Stimulated activated CD4-positive, alpha-beta T cell treated with anti-CD3 and anti-CD28 coated beads, Interleukin-4, amount 100 ng/mL, for 24 hours (primary cell): ENCODE measurements at regions not wholly inside any gene's neighbourhood (a gene's known extent, or its start where the extent isn't known, plus 50 kb on each side); places are given as distances from the start of the nearest gene placed in this dataset.
"Not testable (repeated sequence)": the region's sequence is repeated elsewhere in the genome, so short reads cannot be mapped to it uniquely, and the experiment has no call there.

Source experiments
- DNase-seq: peaks from one replicate; pipeline ENCODE4 v3.0.0-alpha.2; 2020

DNA sequence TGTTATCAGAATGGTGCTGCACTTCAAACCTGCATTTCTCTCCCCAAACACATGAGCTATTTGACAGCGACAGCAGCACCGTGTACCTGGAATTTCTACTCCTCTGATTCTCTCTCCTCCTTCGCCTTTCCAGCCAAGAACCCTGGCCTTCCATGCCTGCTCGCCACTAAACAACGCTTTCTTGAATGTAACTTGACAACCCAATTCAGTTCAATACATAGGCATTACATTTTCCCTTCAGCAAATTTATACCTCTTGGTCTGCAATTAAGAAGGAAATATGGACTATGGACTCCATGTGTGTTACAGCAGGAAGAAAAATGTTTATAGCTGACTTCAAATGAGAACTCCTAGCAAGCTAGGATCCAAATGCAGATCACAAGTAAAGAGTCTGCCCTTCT, 162.6 kb upstream of the AUTS2 start:
- no peak for DNase-seq

GRCh38 chr7:69436946-69437345, 161.3 kb upstream of the AUTS2 start:
- no peak for DNase-seq

- no peak for DNase-seq
Measured at GRCh38 chr7:69438584-69439412, 159.5 kb upstream of the AUTS2 start.

DNA sequence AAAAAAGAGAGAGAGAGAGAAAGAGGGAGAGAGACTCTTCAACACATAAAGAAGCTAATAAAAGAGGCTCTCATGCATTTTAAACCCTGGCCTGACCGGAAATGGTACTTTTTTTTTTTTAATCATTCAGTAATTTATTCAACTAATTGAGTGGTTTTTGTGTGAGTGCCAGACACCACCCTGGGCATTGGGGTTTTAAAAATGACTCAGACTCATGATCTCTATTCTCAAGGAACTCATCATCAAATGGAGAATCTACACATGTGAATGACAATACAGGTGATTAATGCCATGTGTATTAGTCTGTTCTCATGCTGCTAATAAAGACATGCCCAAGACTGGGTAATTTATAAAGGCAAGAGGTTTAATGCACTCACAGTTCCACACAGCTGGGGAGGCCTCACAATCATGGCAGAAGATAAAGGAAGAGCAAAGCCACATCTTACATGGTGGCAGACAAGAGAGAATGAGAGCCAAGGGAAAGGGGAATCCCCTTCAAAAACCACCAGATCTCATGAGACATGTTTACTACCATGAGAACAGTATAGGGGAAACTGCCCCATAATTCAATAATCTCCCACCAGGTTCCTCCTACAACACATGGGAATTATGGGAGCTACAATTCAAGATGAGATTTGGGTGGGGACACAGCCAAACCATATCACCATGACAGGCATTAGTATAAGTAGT, 158.5 kb upstream of the AUTS2 start:
- no peak for DNase-seq

DNA sequence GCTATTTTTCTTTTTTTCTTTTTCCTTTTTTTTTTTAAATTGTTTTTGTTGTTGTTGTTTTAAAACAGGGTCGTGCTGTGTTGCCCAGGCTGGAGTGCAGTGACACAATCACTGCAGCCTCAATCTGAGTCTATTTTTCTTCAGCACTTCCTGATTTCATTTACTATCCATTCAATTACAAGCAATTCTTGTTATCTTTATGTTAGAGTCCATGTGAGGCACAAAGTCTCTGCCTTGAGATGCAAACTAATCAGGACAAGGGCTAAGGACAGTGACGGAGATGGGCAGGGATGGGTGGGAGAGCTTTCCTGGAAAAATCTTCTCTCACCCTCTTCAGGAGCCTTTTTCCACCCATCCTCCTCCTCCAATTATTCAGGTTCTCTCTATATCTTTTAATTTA, 157.3 kb upstream of the AUTS2 start:
- DNase-seq, result no peak

GRCh38 chr7:69443136-69443535, 155.1 kb upstream of the AUTS2 start:
- no peak for DNase-seq

DNA sequence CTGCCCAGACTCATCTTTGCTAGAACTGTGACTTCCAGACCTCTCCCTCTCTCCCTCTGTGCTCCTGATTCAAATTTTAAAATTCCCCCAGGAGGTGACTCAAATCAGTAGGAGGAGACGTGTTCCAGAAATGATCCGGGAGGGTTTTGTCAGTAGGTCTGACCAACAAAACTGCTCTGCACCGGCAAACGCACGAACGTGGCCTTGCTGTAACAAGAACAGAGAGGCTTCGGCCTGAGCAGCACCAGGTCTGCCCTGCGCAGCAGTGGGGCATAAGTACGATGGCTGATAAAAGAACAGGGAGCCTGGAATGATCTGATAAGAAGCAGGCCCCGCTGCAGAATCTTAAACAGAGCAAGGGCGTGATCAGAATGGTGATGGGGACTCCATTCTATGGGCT, 152.7 kb upstream of the AUTS2 start:
- no peak for DNase-seq

DNA sequence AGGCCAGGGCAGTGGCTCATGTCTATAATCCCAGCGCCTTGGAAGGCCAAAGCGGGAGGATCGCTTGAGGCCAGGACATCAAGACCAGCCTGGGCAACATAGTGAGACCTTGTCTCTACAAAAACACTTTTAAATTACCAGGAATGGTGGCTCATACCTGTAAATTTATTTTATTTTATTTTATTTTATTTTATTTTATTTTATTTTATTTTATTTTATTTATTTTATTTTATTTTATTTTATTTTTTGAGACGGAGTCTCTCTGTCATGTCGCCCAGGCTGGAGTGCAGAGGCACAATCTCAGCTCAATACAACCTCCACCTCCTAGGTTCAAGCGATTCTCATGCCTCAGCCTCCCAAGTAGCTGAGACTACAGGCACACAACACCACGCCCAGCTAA, 152.1 kb upstream of the AUTS2 start:
- not testable (repeated sequence) for DNase-seq

GRCh38 chr7:69448071-69448470, 150.2 kb upstream of the AUTS2 start:
- no peak for DNase-seq

DNA sequence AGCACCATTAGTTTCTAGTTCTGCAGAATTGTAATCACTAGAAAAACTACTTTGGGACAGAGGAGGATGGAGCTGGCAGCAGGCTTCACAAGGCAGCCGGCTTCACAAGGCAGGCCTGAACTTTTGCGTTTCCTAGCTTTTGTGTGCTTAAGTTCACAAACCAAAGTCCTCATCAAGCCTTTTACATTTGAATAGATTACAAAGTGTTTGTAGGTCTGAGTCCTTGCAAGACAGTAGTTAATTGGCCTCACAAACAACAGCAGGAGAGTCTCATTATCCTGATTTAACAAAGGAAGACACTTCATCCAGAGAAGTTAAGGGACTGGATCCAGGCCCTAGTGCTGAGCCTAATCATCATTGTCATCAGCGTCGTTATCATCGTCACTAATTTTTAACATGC, 147.8 kb upstream of the AUTS2 start:
- no peak for DNase-seq

DNA sequence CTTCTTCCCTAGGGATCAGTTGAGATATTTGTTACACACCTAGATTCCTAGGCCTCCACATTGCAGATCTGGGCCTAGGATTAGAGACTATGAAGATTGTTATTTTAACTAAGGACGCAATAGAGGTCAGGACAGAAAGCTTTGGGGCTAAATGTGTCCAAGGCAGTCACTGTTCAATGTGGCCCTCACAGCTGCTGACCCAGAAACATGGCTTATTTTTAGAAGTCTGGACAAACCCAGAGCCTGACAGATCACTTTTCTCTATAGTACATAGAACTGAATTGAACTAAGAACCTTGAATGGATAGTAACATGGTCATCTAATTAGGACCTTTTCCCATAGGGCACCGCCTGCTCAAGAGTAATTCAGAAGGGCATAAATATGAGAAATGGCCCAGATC, 146.6 kb upstream of the AUTS2 start:
- no peak for DNase-seq

GRCh38 chr7:69452797-69453196, 145.5 kb upstream of the AUTS2 start:
- DNase-seq, result no peak

DNA sequence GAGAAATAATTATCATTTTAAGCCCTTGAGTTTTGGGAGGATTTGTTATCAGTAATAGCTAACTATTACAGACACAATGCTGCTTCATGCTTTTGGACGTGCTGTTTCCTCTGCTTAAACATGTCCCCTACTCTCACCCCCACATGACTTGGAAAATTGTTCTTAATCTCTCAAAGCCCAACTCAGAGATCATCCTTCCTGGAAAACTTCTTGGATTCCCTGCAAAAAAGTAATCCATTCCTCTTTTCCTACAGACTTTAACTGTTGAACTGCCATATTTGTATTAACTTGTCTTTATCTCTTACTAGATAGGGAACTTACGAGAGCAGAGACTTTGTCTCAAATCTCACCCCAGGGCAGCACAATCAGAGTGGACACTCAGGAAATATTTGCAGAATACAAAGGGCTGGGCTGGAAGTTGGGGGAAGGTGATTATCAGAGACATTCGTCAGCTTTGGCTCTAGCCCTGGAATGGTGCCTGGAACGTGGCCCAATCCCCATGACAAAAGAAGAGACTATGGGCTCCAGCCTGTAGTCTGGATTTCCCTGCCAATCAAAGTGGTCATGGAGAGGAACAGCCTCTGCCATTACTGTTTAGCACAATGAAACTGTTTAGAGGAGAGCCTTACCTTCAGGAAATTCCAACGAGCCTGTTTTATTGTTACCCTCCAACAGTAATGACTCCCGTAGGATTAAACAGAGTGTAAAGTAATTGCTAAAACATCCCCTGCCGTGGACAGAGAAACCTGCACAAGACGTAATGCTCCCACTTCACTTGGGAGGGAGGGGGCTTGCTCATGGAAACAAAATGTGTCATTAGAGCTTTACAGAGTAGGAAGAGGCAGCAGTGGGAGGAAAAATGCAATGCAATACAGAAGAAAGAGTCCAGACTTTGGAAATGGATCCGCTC, 140.4 kb upstream of the AUTS2 start:
- DNase-seq, result no peak

- no peak for DNase-seq
Measured at GRCh38 chr7:69464035-69464434, 134.2 kb upstream of the AUTS2 start.

- DNase-seq, result no peak
Measured at GRCh38 chr7:69465262-69465661, 133.0 kb upstream of the AUTS2 start.

DNA sequence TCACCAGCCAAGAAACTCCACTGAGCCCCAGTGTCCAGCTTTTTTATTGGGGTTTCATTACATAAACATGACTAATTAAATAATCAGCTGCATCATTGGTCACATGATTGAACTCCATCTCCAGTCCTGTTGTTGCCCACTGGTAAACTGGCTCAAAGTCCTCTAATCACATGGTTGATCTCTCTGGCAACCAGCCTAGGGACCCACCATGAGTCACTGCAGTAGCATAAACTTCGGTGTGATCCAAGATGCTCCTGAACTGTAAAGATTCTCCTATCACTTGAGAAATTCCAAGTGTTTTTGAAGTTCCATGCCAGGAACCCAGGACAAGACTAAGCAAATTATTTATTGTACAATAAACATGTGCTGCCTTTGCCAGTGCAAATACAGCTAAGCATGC, 130.4 kb upstream of the AUTS2 start:
- DNase-seq, result no peak

DNA sequence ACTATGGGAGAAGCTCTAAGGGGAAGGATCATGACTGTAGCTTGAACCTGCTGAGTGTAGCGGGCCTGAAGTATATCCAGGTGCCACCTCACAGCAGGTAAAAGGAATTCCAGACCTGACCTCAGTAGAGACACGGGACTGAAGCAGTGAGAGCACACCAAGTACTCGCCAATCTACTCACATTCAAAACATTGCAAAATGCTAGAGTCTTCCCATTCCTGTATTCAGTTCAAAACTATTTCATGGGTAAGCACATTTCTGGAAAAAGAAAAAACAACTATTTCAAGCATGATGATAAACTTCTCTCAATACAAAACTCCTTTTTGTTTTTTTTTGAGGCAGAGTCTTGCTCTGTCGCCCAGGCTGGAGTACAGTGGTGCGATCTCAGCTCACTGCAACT, 121.9 kb upstream of the AUTS2 start:
- no peak for DNase-seq

DNA sequence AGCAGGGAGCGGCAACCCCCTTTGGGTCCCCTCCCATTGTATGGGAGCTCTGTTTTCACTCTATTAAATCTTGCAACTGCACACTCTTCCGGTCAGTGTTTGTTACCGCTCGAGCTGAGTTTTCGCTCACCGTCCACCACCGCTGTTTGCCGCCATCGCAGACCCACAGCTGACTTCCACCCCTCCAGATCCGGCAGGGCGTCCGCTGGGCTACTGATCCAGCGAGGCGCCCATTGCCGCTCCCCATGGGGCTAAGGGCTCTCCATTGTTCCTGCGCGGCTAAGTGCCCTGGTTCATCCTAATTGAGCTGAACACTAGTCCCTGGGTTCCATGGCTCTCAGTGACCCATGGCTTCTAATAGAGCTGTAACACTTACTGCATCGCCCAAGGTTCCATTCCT, 115.6 kb upstream of the AUTS2 start:
- DNase-seq, result no peak

- DNase-seq, result no peak
Measured at GRCh38 chr7:69489533-69489932, 108.7 kb upstream of the AUTS2 start.

DNA sequence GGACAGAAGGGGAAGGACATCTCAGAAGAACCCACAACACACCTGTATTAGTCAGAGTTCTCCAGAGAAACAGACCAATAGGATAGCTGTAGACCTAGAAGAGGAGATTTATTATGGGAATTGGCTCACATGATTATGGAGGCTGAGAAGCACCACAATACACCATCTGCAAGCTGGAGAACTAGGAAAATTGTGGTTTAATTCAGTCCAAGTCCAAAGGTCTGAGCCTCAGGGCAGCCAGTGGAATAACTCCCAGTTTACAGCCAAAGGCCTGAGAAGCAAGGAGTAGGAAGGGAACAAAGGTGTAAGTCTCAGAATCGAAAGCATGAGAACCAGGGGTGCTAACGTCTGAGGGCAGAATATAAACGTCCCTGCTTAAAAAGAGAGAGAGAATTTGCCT, 99.6 kb upstream of the AUTS2 start:
- no peak for DNase-seq

GRCh38 chr7:69502358-69502757, 95.9 kb upstream of the AUTS2 start:
- no peak for DNase-seq

- DNase-seq, result no peak
Measured at GRCh38 chr7:69504733-69505420, 93.4 kb upstream of the AUTS2 start.

DNA sequence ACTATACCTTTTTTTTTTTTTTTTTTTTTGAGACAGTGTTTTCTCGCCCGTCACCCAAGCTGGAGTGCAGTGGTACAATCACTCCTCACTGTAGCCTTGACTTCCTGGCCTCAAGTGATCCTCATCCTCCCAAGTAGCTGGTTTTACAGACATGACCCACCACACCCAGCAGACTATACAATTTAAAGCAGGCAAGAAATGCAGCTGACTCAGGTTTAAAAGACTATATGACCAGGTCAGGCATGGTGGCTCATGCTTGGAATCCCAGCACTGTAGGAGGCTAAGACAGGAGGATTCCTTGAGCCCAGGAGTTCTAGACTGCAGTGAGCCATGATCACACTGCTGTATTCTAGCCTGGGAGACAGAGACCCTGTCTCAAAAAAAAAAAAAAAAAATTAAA, 89.5 kb upstream of the AUTS2 start:
- no peak for DNase-seq
